K562 (cell line): ENCODE measurements at regions not wholly inside any gene's neighbourhood (a gene's known extent, or its start where the extent isn't known, plus 50 kb on each side); places are given as distances from the start of the nearest gene placed in this dataset.

ENCODE experiments used
- ATAC-seq: fragments of 200-7000 bp; cut with Tn5 transposase; 3 replicates; pipeline ENCODE4 v1.9.1; 2020; ENCODE audit warnings: moderate library complexity
- BruUV-seq: library from RNA; stranded (reverse); fragments of 400-500 nt; replicated peaks from 2 replicates; lab custom pipeline; 2021; lab: Mats Ljungman, UMichigan
- CTCF ChIA-PET: fragments of 300-600 bp; formaldehyde crosslinking; extraction: SDS; loops from one replicate; lab custom pipeline; 2021; ENCODE audit warnings: low intra/inter-chr PET ratio; lab: Yijun Ruan, JAX
- POLR2A ChIA-PET: fragments of 300-600, 350-650 bp; sonication (Branson Sonifier 250); formaldehyde crosslinking; extraction: SDS; loops from one replicate; lab custom pipeline; 2021; ENCODE audit warnings: antibody characterized with exemption, inconsistent platforms; lab: Yijun Ruan, JAX
- DNase-seq, 4 experiments: peaks; one replicate each; pipeline versions ENCODE4 v3.0.0 to v3.0.0-alpha.2; 2011 to 2018; ENCODE audit warnings: low spot score in 3 of 4, mixed read lengths in 3 of 4; ENCODE audit errors: extremely low read depth in 1 of 4
- FAIRE-seq: peaks from 2 replicates; lab custom pipeline; 2011; peaks lifted over from hg19 to GRCh38; lab: Jason Lieb, UNC
- H2AFZ ChIP-seq: 2 replicates; pipeline ENCODE4 v1.6.0; 2011; ENCODE audit warnings: low read depth, low read length, control low read depth, inconsistent platforms
- H3K27ac ChIP-seq: fragments of 200-600 bp; 3 replicates; pipeline ENCODE4 v1.8.0; 2011; ENCODE audit warnings: low read depth, mild to moderate bottlenecking, control low read depth, inconsistent platforms, low read length, moderate library complexity, mixed read lengths; ENCODE audit errors: extremely low read depth
- H3K27me3 ChIP-seq, 2 experiments: fragments of 300-600 bp in 1 of 2; 2 replicates in 1 of 2; 3 replicates in 1 of 2; pipeline versions ENCODE4 v1.6.0 to v1.8.0; 2011; ENCODE audit warnings: inconsistent platforms in 2 of 2, low read length in 2 of 2, mild to moderate bottlenecking in 1 of 2, mixed read lengths in 1 of 2, moderate library complexity in 1 of 2; ENCODE audit not compliant: control insufficient read depth in 2 of 2, insufficient read depth in 2 of 2
- H3K36me3 ChIP-seq: fragments of 300-600 bp; 3 replicates; pipeline ENCODE4 v1.8.0; 2011; ENCODE audit warnings: mild to moderate bottlenecking, low read length, inconsistent platforms; ENCODE audit not compliant: control insufficient read depth, insufficient read depth
- H3K4me1 ChIP-seq, 2 experiments: fragments of 200-600 bp in 1 of 2; replicated peaks in 1 of 2; 2 replicates in 1 of 2; 3 replicates in 1 of 2; pipeline versions ENCODE4 v1.5.1 to v1.8.0; 2011; ENCODE audit warnings: inconsistent platforms in 2 of 2, low read length in 2 of 2, mild to moderate bottlenecking in 1 of 2, mixed read lengths in 1 of 2, moderate library complexity in 1 of 2; ENCODE audit not compliant: control insufficient read depth in 2 of 2, insufficient read depth in 2 of 2
- H3K4me2 ChIP-seq: 2 replicates; pipeline ENCODE4 v1.6.1; 2011; ENCODE audit warnings: low read length, control low read depth, inconsistent platforms, mixed read lengths; ENCODE audit not compliant: insufficient read depth
- H3K4me3 ChIP-seq: fragments of 200-600 bp; sonication (generic), shearing (Covaris generic); 2 replicates; pipeline ENCODE4 v1.5.1; 2016; ENCODE audit warnings: control low read depth, inconsistent platforms
- H3K79me2 ChIP-seq: fragments of 200-600 bp; 3 replicates; pipeline ENCODE4 v1.8.0; 2011; ENCODE audit warnings: low read length, inconsistent platforms; ENCODE audit not compliant: control insufficient read depth, insufficient read depth
- H3K9ac ChIP-seq, 2 experiments: 2 replicates each; pipeline versions ENCODE4 v1.6.0 to v1.6.1; 2011; ENCODE audit warnings: low read depth in 2 of 2, low read length in 2 of 2, control low read depth in 1 of 2, inconsistent platforms in 1 of 2, mild to moderate bottlenecking in 1 of 2, mixed read lengths in 1 of 2; ENCODE audit not compliant: insufficient read depth in 1 of 2
- H3K9me1 ChIP-seq: one replicate; pipeline ENCODE4 v1.6.0; 2011; ENCODE audit warnings: inconsistent platforms, mild to moderate bottlenecking, low read length, moderate library complexity; ENCODE audit not compliant: control insufficient read depth, insufficient read depth
- H3K9me3 ChIP-seq: replicated peaks from 2 replicates; pipeline ENCODE4 v1.5.1; 2011; ENCODE audit warnings: low read depth, low read length, inconsistent platforms; ENCODE audit not compliant: control insufficient read depth, insufficient read depth
- H4K20me1 ChIP-seq: replicated peaks from 2 replicates; pipeline ENCODE4 v1.6.1; 2011; ENCODE audit warnings: low read length, inconsistent platforms, mixed read lengths; ENCODE audit not compliant: control insufficient read depth, insufficient read depth
- CBX3 ChIP-seq, 2 experiments: IDR thresholded peaks; 1 replicate in 1 of 2; 2 replicates in 1 of 2; pipeline ENCODE4 v1.6.1; 2012; ENCODE audit warnings: inconsistent platforms in 2 of 2, low read length in 2 of 2, borderline replicate concordance in 1 of 2, control low read depth in 1 of 2
- EP300 ChIP-seq: IDR thresholded peaks from 2 replicates; pipeline ENCODE4 v1.6.1; 2012; ENCODE audit warnings: low read length, improper control_type of control experiment
- NCOA4 ChIP-seq: fragments of 450-650 bp; IDR thresholded peaks from 2 replicates; pipeline ENCODE4 v1.6.1; 2018; ENCODE audit warnings: mild to moderate bottlenecking; ENCODE audit not compliant: partially characterized antibody
- PHB ChIP-seq: fragments of 250-450 bp; sonication (Bioruptor Pico); IDR thresholded peaks from 2 replicates; pipeline ENCODE4 v1.5.0; 2021
- TAF9B ChIP-seq: fragments of 450-650 bp; IDR thresholded peaks from 2 replicates; pipeline ENCODE4 v1.6.1; 2018; ENCODE audit warnings: mild to moderate bottlenecking; ENCODE audit not compliant: partially characterized antibody
- ZBTB8A ChIP-seq: fragments of 450-650 bp; IDR thresholded peaks from 2 replicates; pipeline ENCODE4 v1.6.1; 2018; ENCODE audit warnings: mild to moderate bottlenecking, moderate library complexity; ENCODE audit not compliant: partially characterized antibody
- ZNF586 ChIP-seq: fragments of 450-650 bp; formaldehyde crosslinking; conservative IDR thresholded peaks from 2 replicates; pipeline ENCODE4 v1.4.0; 2020; ENCODE audit warnings: mild to moderate bottlenecking, moderate library complexity
- ZNF766 ChIP-seq: fragments of 200-800 bp; sonication (Bioruptor generic); conservative IDR thresholded peaks from 2 replicates; pipeline ENCODE4 v1.6.1; 2016; ENCODE audit warnings: missing genetic modification characterization, missing compliant biosample characterization
- WGBS: fragments of 100-300 bp; shearing (Covaris generic); methylation state at CpG from one replicate; pipeline ENCODE4 v1.1.6; 2016; ENCODE audit warnings: low coverage, mixed read lengths; ENCODE audit not compliant: insufficient coverage; ENCODE audit errors: missing lambda C conversion rate; 5-methylcytosine and 5-hydroxymethylcytosine counted together
- in situ Hi-C: fragments of 300-500 bp; cut with MboI; formaldehyde crosslinking; loops from 4 replicates; pipeline ENCODE4 v1.15.0; 2018; ENCODE audit warnings: inconsistent platforms, mixed read lengths
- intact Hi-C: fragments of 100-400 bp; cut with micrococcal nuclease; formaldehyde crosslinking; loops from 2 replicates; pipeline ENCODE4 v1.14.2; 2022
- TF ChIP-seq, protein P1 (sequence below): fragments of 450-650 bp; IDR thresholded peaks from 2 replicates; pipeline ENCODE4 v1.6.1; 2016; ENCODE audit warnings: borderline replicate concordance
- TF ChIP-seq, protein P2 (sequence below): sonication (generic); formaldehyde crosslinking; IDR thresholded peaks from 2 replicates; pipeline ENCODE4 v1.8.0; 2022; ENCODE audit warnings: mild to moderate bottlenecking, missing genetic modification reagents
- TF ChIP-seq, protein P3 (sequence below), 2 experiments: fragments of 450-650 bp in 1 of 2; sonication (generic) in 1 of 2; formaldehyde crosslinking in 1 of 2; IDR thresholded peaks; 2 replicates each; pipeline versions ENCODE4 v1.7.1 to v1.9.0; 2016 to 2022; ENCODE audit warnings: inconsistent platforms in 1 of 2, mild to moderate bottlenecking in 1 of 2, missing genetic modification reagents in 1 of 2

DNA sequence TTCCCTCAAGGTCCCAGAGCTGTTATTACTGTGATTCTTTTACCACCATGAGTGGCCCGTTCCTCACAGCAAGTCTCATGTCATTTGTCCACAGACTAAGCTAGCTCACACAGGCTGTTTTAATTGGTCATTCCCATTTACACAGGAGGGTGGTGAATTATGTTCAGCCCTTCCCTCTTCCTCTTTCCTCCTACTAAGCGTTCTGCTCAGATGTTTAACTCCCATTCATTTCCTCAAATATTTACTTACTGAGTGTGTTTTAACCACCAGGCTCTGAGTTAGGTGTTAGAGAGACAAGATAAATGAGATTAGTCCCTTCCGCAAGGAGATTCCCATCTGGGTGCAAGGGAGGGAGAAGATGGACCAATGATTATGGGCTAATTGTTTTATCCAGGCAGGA is 403.6 kb upstream of the ACVR2A start:
- no TSS peak for BruUV-seq
- ATAC-seq: no peak
- H3K36me3 ChIP-seq: no peaks in the 10 kb centered on the region
- H3K9me3 ChIP-seq: no peaks in the 10 kb centered on the region
- DNase-seq: no peak
- no peaks in the 10 kb centered on the region for H4K20me1 ChIP-seq
- CTCF ChIA-PET: no interaction called here
- in situ Hi-C loops: no loop called here
- no peaks in the 10 kb centered on the region for H3K79me2 ChIP-seq
- H3K9me1 ChIP-seq: no peaks in the 10 kb centered on the region
- POLR2A ChIA-PET: no interaction called here
- no peak overlapping the region for H3K9ac ChIP-seq
- intact Hi-C loops: no loop called here
- no peak overlapping the region for H3K27ac ChIP-seq
- FAIRE-seq: no peak
- no peaks in the 10 kb centered on the region for H3K4me1 ChIP-seq
- H3K4me3 ChIP-seq: no peak overlapping the region
- H3K27me3 ChIP-seq: no peaks in the 10 kb centered on the region
- no peak overlapping the region for H2AFZ ChIP-seq
- WGBS: 0% methylated on average over 2 of the region's 3 CpGs
- no peak overlapping the region for H3K4me2 ChIP-seq
- TF ChIP-seq ZNF766: no peak
- no peak for TF ChIP-seq ZNF586 (CRISPR knock-in tag)
- no peak for TF ChIP-seq PHB (CRISPR knock-in tag)
- TF ChIP-seq, protein P1, sequence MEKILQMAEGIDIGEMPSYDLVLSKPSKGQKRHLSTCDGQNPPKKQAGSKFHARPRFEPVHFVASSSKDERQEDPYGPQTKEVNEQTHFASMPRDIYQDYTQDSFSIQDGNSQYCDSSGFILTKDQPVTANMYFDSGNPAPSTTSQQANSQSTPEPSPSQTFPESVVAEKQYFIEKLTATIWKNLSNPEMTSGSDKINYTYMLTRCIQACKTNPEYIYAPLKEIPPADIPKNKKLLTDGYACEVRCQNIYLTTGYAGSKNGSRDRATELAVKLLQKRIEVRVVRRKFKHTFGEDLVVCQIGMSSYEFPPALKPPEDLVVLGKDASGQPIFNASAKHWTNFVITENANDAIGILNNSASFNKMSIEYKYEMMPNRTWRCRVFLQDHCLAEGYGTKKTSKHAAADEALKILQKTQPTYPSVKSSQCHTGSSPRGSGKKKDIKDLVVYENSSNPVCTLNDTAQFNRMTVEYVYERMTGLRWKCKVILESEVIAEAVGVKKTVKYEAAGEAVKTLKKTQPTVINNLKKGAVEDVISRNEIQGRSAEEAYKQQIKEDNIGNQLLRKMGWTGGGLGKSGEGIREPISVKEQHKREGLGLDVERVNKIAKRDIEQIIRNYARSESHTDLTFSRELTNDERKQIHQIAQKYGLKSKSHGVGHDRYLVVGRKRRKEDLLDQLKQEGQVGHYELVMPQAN: no peak
- TF ChIP-seq, protein P2, sequence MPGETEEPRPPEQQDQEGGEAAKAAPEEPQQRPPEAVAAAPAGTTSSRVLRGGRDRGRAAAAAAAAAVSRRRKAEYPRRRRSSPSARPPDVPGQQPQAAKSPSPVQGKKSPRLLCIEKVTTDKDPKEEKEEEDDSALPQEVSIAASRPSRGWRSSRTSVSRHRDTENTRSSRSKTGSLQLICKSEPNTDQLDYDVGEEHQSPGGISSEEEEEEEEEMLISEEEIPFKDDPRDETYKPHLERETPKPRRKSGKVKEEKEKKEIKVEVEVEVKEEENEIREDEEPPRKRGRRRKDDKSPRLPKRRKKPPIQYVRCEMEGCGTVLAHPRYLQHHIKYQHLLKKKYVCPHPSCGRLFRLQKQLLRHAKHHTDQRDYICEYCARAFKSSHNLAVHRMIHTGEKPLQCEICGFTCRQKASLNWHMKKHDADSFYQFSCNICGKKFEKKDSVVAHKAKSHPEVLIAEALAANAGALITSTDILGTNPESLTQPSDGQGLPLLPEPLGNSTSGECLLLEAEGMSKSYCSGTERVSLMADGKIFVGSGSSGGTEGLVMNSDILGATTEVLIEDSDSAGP (CRISPR knock-in tag): no peak
- TF ChIP-seq ZBTB8A: no peak
- no peak for TF ChIP-seq NCOA4
- TF ChIP-seq TAF9B: no peak
- no peak for TF ChIP-seq EP300
- TF ChIP-seq, protein P3, sequence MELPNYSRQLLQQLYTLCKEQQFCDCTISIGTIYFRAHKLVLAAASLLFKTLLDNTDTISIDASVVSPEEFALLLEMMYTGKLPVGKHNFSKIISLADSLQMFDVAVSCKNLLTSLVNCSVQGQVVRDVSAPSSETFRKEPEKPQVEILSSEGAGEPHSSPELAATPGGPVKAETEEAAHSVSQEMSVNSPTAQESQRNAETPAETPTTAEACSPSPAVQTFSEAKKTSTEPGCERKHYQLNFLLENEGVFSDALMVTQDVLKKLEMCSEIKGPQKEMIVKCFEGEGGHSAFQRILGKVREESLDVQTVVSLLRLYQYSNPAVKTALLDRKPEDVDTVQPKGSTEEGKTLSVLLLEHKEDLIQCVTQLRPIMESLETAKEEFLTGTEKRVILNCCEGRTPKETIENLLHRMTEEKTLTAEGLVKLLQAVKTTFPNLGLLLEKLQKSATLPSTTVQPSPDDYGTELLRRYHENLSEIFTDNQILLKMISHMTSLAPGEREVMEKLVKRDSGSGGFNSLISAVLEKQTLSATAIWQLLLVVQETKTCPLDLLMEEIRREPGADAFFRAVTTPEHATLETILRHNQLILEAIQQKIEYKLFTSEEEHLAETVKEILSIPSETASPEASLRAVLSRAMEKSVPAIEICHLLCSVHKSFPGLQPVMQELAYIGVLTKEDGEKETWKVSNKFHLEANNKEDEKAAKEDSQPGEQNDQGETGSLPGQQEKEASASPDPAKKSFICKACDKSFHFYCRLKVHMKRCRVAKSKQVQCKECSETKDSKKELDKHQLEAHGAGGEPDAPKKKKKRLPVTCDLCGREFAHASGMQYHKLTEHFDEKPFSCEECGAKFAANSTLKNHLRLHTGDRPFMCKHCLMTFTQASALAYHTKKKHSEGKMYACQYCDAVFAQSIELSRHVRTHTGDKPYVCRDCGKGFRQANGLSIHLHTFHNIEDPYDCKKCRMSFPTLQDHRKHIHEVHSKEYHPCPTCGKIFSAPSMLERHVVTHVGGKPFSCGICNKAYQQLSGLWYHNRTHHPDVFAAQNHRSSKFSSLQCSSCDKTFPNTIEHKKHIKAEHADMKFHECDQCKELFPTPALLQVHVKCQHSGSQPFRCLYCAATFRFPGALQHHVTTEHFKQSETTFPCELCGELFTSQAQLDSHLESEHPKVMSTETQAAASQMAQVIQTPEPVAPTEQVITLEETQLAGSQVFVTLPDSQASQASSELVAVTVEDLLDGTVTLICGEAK (IDR thresholded peaks at IDR 0.05): no peak
- TF ChIP-seq, protein P3 (CRISPR knock-in tag; IDR thresholded peaks at IDR 0.05): no peak
- no peak for TF ChIP-seq CBX3 (IDR thresholded peaks at IDR 0.05; ENCODE audit: borderline replicate concordance in 1 of 2, low read length in 2 of 2)
